ES-I3 (cell line): ENCODE measurements at regions not wholly inside any gene's neighbourhood (a gene's known extent, or its start where the extent isn't known, plus 50 kb on each side); places are given as distances from the start of the nearest gene placed in this dataset.
"Not testable (repeated sequence)": the region's sequence is repeated elsewhere in the genome, so short reads cannot be mapped to it uniquely, and the experiment has no call there.

Experiments
- H3K36me3 ChIP-seq: 2 replicates; pipeline ENCODE4 v1.6.1; 2013; ENCODE audit warnings: mild to moderate bottlenecking, low read length, control low read depth, moderate library complexity; ENCODE audit not compliant: insufficient read depth
- H3K4me1 ChIP-seq: 2 replicates; pipeline ENCODE4 v1.6.1; 2013; ENCODE audit warnings: mild to moderate bottlenecking, control low read depth, low read length; ENCODE audit not compliant: insufficient read depth
- H3K9ac ChIP-seq: 2 replicates; pipeline ENCODE4 v1.6.1; 2013; ENCODE audit warnings: low read depth, mild to moderate bottlenecking, low read length, moderate library complexity
- H3K9me3 ChIP-seq: 2 replicates; pipeline ENCODE4 v1.6.1; 2013; ENCODE audit warnings: mild to moderate bottlenecking, low read length, moderate library complexity; ENCODE audit not compliant: control insufficient read depth, insufficient read depth

- Histone ChIP-seq H3K9ac (no peak overlapping the region), H3K36me3 (no peaks in the 10 kb centered on the region), H3K4me1 (no peaks in the 10 kb centered on the region), H3K9me3 (no peaks in the 10 kb centered on the region)
Observed at GRCh38 chr9:79431019-79431679, 140.6 kb upstream of the TLE4 start.

- H3K9me3 ChIP-seq = no peaks in the 10 kb centered on the region
- no peaks in the 10 kb centered on the region for H3K4me1 ChIP-seq
- no peaks in the 10 kb centered on the region for H3K36me3 ChIP-seq
- no peak overlapping the region for H3K9ac ChIP-seq
Observed at GRCh38 chr9:79432485-79432884, 139.3 kb upstream of the TLE4 start.

- Histone ChIP-seq H3K9ac (no peak overlapping the region), H3K36me3 (no peaks in the 10 kb centered on the region), H3K4me1 (no peaks in the 10 kb centered on the region), H3K9me3 (no peaks in the 10 kb centered on the region)
Observed at GRCh38 chr9:79433703-79434102, 138.1 kb upstream of the TLE4 start.

GRCh38 chr9:79439221-79439620 is 132.5 kb upstream of the TLE4 start:
- peak overlapping the region; percentile 51; the same call in 1 of the 2 replicates for H3K9ac ChIP-seq
- not testable (repeated sequence) for H3K4me1 ChIP-seq, H3K36me3 ChIP-seq, H3K9me3 ChIP-seq

GRCh38 chr9:79446523-79447307 is 125.0 kb upstream of the TLE4 start:
- Histone ChIP-seq H3K36me3 (no peaks in the 10 kb centered on the region), H3K9me3 (no peaks in the 10 kb centered on the region), H3K9ac (no peak overlapping the region), H3K4me1 (peaks cover 5% of the 10 kb centered on the region; the same call in 1 of the 2 replicates)

- Histone ChIP-seq H3K4me1 (peaks cover 5% of the 10 kb centered on the region; the same call in 1 of the 2 replicates), H3K9ac (no peak overlapping the region), H3K36me3 (no peaks in the 10 kb centered on the region)
Observed at GRCh38 chr9:79447308-79447605, 124.5 kb upstream of the TLE4 start.

GRCh38 chr9:79447762-79448161 is 124.0 kb upstream of the TLE4 start:
- Histone ChIP-seq H3K9ac (no peak overlapping the region), H3K4me1 (peaks cover 5% of the 10 kb centered on the region; the same call in 1 of the 2 replicates), H3K36me3 (no peaks in the 10 kb centered on the region), H3K9me3 (no peaks in the 10 kb centered on the region)

More at GRCh38 chr9:79447308-79447605, 124.5 kb upstream of the TLE4 start:
- no peaks in the 10 kb centered on the region for H3K9me3 ChIP-seq

- no peak overlapping the region for H3K9ac ChIP-seq
Observed at GRCh38 chr9:79452265-79452664, 119.5 kb upstream of the TLE4 start.

GRCh38 chr9:79461712-79462111 is 110.1 kb upstream of the TLE4 start:
- H3K9me3 ChIP-seq = no peaks in the 10 kb centered on the region
- H3K4me1 ChIP-seq = no peaks in the 10 kb centered on the region
- no peaks in the 10 kb centered on the region for H3K36me3 ChIP-seq
- H3K9ac ChIP-seq = no peak overlapping the region

More at GRCh38 chr9:79452265-79452664, 119.5 kb upstream of the TLE4 start:
- Histone ChIP-seq H3K4me1 (peaks cover 5% of the 10 kb centered on the region; the same call in 1 of the 2 replicates), H3K9me3 (no peaks in the 10 kb centered on the region), H3K36me3 (no peaks in the 10 kb centered on the region)

GRCh38 chr9:79465156-79465555 is 106.6 kb upstream of the TLE4 start:
- Histone ChIP-seq H3K4me1 (no peaks in the 10 kb centered on the region), H3K9ac (no peak overlapping the region), H3K36me3 (no peaks in the 10 kb centered on the region), H3K9me3 (no peaks in the 10 kb centered on the region)

GRCh38 chr9:79469164-79469563 is 102.6 kb upstream of the TLE4 start:
- Histone ChIP-seq H3K36me3 (no peaks in the 10 kb centered on the region), H3K9me3 (no peaks in the 10 kb centered on the region), H3K4me1 (no peaks in the 10 kb centered on the region), H3K9ac (no peak overlapping the region)

GRCh38 chr9:79470954-79471353 is 100.8 kb upstream of the TLE4 start:
- no peaks in the 10 kb centered on the region for H3K9me3 ChIP-seq
- H3K9ac ChIP-seq = no peak overlapping the region
- H3K4me1 ChIP-seq = no peaks in the 10 kb centered on the region
- no peaks in the 10 kb centered on the region for H3K36me3 ChIP-seq

- Histone ChIP-seq H3K4me1 (no peaks in the 10 kb centered on the region), H3K9me3 (no peaks in the 10 kb centered on the region), H3K9ac (no peak overlapping the region), H3K36me3 (no peaks in the 10 kb centered on the region)
Observed at GRCh38 chr9:79471580-79472543, 99.9 kb upstream of the TLE4 start.

- no peaks in the 10 kb centered on the region for H3K36me3 ChIP-seq
- no peak overlapping the region for H3K9ac ChIP-seq
- H3K4me1 ChIP-seq = no peaks in the 10 kb centered on the region
- no peaks in the 10 kb centered on the region for H3K9me3 ChIP-seq
Observed at GRCh38 chr9:79473704-79474103, 98.1 kb upstream of the TLE4 start.
